B cell (primary cell): ENCODE measurements at regions not wholly inside any gene's neighbourhood (a gene's known extent, or its start where the extent isn't known, plus 50 kb on each side); places are given as distances from the start of the nearest gene placed in this dataset.

Experiments
- ATAC-seq: fragments of 200-7000 bp; cut with Tn5 transposase; one replicate; pipeline ENCODE4 v1.10.0; 2021; ENCODE audit warnings: low read depth, mild to moderate bottlenecking, moderate number of reproducible peaks, moderate library complexity
- CTCF ChIA-PET: fragments of 350-600 bp; sonication (Branson Sonifier 250); formaldehyde crosslinking; loops from one replicate; lab custom pipeline; 2021; ENCODE audit warnings: antibody characterized with exemption, inconsistent platforms; lab: Charles Lee
- POLR2A ChIA-PET: fragments of 350-600 bp; sonication (Branson Sonifier 250); formaldehyde crosslinking; loops from one replicate; lab custom pipeline; 2021; ENCODE audit warnings: antibody characterized with exemption; lab: Charles Lee
- DNase-seq: peaks from one replicate; pipeline ENCODE4 v3.0.0; 2013
- H2AFZ ChIP-seq: 2 replicates; pipeline ENCODE4 v1.6.1; 2012; ENCODE audit warnings: mild to moderate bottlenecking, low read depth, low read length; ENCODE audit not compliant: insufficient read depth, poor library complexity, severe bottlenecking
- H3K27ac ChIP-seq, 2 donors: 1 replicate in 1 of 2; 2 replicates in 1 of 2; pipeline ENCODE4 v1.5.1; 2012 to 2013; ENCODE audit warnings: low read length in 2 of 2, mild to moderate bottlenecking in 2 of 2, moderate library complexity in 1 of 2
- H3K27me3 ChIP-seq, 4 experiments: fragments of 200-600 bp in 1 of 4; sonication (generic) in 1 of 4; replicated peaks in 1 of 4; 1 replicate in 2 of 4; 2 replicates in 2 of 4; pipeline versions ENCODE4 v1.6.1 to v1.7.0; 2013 to 2016; ENCODE audit warnings: low read length in 3 of 4, mild to moderate bottlenecking in 2 of 4, mixed read lengths in 1 of 4, moderate library complexity in 1 of 4; ENCODE audit not compliant: insufficient read depth in 4 of 4, control insufficient read depth in 3 of 4; ENCODE audit errors: control extremely low read depth in 1 of 4
- H3K36me3 ChIP-seq, 2 experiments: replicated peaks in 1 of 2; 1 replicate in 1 of 2; 2 replicates in 1 of 2; pipeline versions ENCODE4 v1.6.1 to v1.7.1; 2013; ENCODE audit warnings: low read length in 1 of 2; ENCODE audit not compliant: insufficient read depth in 2 of 2, control insufficient read depth in 1 of 2; ENCODE audit errors: control extremely low read depth in 1 of 2, extremely low read depth in 1 of 2
- H3K4me1 ChIP-seq, 2 donors: fragments of 200-600 bp in 1 of 2; sonication (generic) in 1 of 2; 1 replicate in 1 of 2; 2 replicates in 1 of 2; pipeline versions ENCODE4 v1.5.1 to v1.6.1; 2013 to 2017; ENCODE audit warnings: low read length in 2 of 2; ENCODE audit not compliant: control insufficient read depth in 2 of 2, insufficient read depth in 2 of 2
- H3K4me2 ChIP-seq: replicated peaks from 2 replicates; pipeline ENCODE3; 2012; ENCODE audit warnings: mild to moderate bottlenecking, low read depth, low read length; ENCODE audit not compliant: poor library complexity, severe bottlenecking
- H3K4me3 ChIP-seq, 5 experiments: fragments of 200-600 bp in 1 of 5; sonication (generic) in 1 of 5; 1 replicate in 3 of 5; 2 replicates in 2 of 5; pipeline versions ENCODE4 v1.5.1 to v1.7.0; 2011 to 2016; ENCODE audit warnings: low read length in 4 of 5, mild to moderate bottlenecking in 4 of 5, low read depth in 2 of 5, control low read depth in 1 of 5, moderate library complexity in 1 of 5; ENCODE audit not compliant: insufficient read depth in 1 of 5; ENCODE audit errors: control extremely low read depth in 1 of 5, extremely low read depth in 1 of 5
- H3K79me2 ChIP-seq: fragments of 200-600 bp; sonication (generic); one replicate; pipeline ENCODE4 v1.6.0; 2016; ENCODE audit warnings: low read length; ENCODE audit not compliant: control insufficient read depth, insufficient read depth
- H3K9ac ChIP-seq: fragments of 200-600 bp; sonication (generic); 2 replicates; pipeline ENCODE4 v1.6.1; 2017; ENCODE audit warnings: mild to moderate bottlenecking, low read length, moderate library complexity
- H3K9me3 ChIP-seq, 3 donors: one replicate each; pipeline versions ENCODE4 v1.6.1 to v1.7.1; 2013; ENCODE audit warnings: low read length in 2 of 3; ENCODE audit not compliant: control insufficient read depth in 2 of 3, insufficient read depth in 1 of 3; ENCODE audit errors: control extremely low read depth in 1 of 3
- H4K20me1 ChIP-seq: 2 replicates; pipeline ENCODE4 v1.6.0; 2012; ENCODE audit warnings: mild to moderate bottlenecking, low read length; ENCODE audit not compliant: insufficient read depth, control insufficient read depth, poor library complexity, severe bottlenecking
- H3K27ac Mint-ChIP-seq: one replicate; pipeline ENCODE4 v1.8.0; 2021; ENCODE audit warnings: mixed read lengths
- H3K27me3 Mint-ChIP-seq: one replicate; pipeline ENCODE4 v1.8.0; 2021; ENCODE audit warnings: mixed read lengths
- H3K4me1 Mint-ChIP-seq: one replicate; pipeline ENCODE4 v1.8.0; 2021; ENCODE audit warnings: mixed read lengths
- H3K4me3 Mint-ChIP-seq: one replicate; pipeline ENCODE4 v1.8.0; 2021; ENCODE audit warnings: mixed read lengths
- H3K9me3 Mint-ChIP-seq: one replicate; pipeline ENCODE4 v1.8.0; 2022; ENCODE audit warnings: mixed read lengths; ENCODE audit not compliant: insufficient read depth
- EZH2 ChIP-seq: IDR thresholded peaks from 2 replicates; pipeline ENCODE4 v1.6.1; 2012; ENCODE audit warnings: borderline replicate concordance, low read depth, mild to moderate bottlenecking, moderate library complexity, low read length; ENCODE audit not compliant: insufficient read depth, poor library complexity, severe bottlenecking
- WGBS: methylation state at CpG from one replicate; pipeline ENCODE4 v1.1.5; 2013; ENCODE audit warnings: missing lambda C conversion rate; ENCODE audit not compliant: insufficient coverage; 5-methylcytosine and 5-hydroxymethylcytosine counted together
- intact Hi-C: fragments of 100-400 bp; cut with micrococcal nuclease; formaldehyde crosslinking; loops from one replicate; pipeline ENCODE4 v1.10.0; 2022
- TF ChIP-seq, protein P1 (sequence below): fragments of 200-600 bp; IDR thresholded peaks from one replicate; pipeline ENCODE4 v1.8.0; 2022; ENCODE audit warnings: antibody characterized with exemption, mild to moderate bottlenecking

DNA sequence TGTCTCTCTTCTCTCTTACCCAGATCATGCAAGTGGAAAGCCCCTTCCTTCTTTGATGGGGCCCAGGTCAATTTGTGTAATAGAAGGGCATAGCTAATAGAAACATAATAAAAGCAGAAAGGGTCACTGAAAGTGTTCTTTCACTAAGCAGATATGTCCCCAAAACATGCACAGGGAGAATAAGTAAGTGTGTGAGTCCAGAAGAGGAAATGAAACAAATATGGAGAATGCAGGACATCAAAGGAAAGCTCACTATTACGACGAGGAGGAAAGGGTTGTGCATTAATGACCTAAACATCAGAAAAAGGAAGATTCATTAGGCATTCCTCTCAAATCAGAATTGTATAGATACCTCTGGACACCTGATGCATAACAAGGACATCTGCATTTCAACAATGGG is 81.4 kb upstream of the SMYD2 start:
- Histone ChIP-seq H3K27me3 (no peaks in the 10 kb centered on the region), H3K4me1 (no peaks in the 10 kb centered on the region), H3K27ac (no peak overlapping the region), H3K4me3 (no peak overlapping the region), H3K9ac (no peak overlapping the region), H3K79me2 (no peaks in the 10 kb centered on the region), H3K9me3 (no peaks in the 10 kb centered on the region), H3K4me2 (no peak overlapping the region), H2AFZ (no peak overlapping the region), H4K20me1 (no peaks in the 10 kb centered on the region), H3K36me3 (no peaks in the 10 kb centered on the region)
- Mint-ChIP-seq H3K4me3 (no peak overlapping the region), H3K27ac (no peak overlapping the region), H3K4me1 (no peaks in the 10 kb centered on the region), H3K27me3 (peaks cover 44% of the 10 kb centered on the region), H3K9me3 (no peaks in the 10 kb centered on the region)
- TF ChIP-seq EZH2 = no peak
- TF ChIP-seq, protein P1, sequence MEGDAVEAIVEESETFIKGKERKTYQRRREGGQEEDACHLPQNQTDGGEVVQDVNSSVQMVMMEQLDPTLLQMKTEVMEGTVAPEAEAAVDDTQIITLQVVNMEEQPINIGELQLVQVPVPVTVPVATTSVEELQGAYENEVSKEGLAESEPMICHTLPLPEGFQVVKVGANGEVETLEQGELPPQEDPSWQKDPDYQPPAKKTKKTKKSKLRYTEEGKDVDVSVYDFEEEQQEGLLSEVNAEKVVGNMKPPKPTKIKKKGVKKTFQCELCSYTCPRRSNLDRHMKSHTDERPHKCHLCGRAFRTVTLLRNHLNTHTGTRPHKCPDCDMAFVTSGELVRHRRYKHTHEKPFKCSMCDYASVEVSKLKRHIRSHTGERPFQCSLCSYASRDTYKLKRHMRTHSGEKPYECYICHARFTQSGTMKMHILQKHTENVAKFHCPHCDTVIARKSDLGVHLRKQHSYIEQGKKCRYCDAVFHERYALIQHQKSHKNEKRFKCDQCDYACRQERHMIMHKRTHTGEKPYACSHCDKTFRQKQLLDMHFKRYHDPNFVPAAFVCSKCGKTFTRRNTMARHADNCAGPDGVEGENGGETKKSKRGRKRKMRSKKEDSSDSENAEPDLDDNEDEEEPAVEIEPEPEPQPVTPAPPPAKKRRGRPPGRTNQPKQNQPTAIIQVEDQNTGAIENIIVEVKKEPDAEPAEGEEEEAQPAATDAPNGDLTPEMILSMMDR = no peak
- WGBS = 40% methylated on average over 1 of the region's 2 CpGs
- ChIA-PET CTCF (interaction anchor here (2.0 kb wide), 1 partner anchor 14 kb away, joined by 6 read pairs; no protein-coding TSS in a partner anchor), POLR2A (no interaction called here)
- no peak for ATAC-seq
- intact Hi-C loops = no loop called here
- no peak for DNase-seq

DNA sequence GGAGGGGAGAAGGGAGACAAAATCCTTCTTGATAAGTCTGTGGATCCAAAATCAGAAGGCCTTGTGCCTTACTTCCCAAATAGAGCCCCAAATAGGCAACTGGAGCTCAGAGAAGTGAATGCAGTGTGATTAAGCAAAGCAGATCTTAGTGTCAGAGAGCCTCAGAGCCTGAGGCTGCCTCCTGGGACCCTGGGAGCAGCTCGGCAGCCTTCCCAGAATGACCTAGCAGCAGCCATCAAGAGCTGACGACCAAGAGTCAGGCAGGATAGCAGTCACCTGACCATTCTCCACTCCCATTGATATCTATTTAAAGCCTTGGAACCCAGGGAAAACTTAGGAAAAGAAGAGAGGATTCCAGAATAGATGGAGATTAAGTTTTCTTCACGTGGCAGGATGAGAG is 78.0 kb upstream of the SMYD2 start:
- H3K27me3 Mint-ChIP-seq = peaks cover 33% of the 10 kb centered on the region
- Histone ChIP-seq H3K9me3 (no peaks in the 10 kb centered on the region), H3K27ac (no peak overlapping the region), H3K4me2 (no peak overlapping the region), H3K79me2 (no peaks in the 10 kb centered on the region), H2AFZ (no peak overlapping the region), H3K36me3 (no peaks in the 10 kb centered on the region), H3K9ac (no peak overlapping the region), H3K4me1 (no peaks in the 10 kb centered on the region), H3K27me3 (no peaks in the 10 kb centered on the region), H3K4me3 (no peak overlapping the region), H4K20me1 (no peaks in the 10 kb centered on the region)
- no peaks in the 10 kb centered on the region for H3K4me1 Mint-ChIP-seq
- ChIA-PET POLR2A (no interaction called here), CTCF (no interaction called here)
- H3K4me3 Mint-ChIP-seq = no peak overlapping the region
- ATAC-seq = no peak
- no peak overlapping the region for H3K27ac Mint-ChIP-seq
- no peaks in the 10 kb centered on the region for H3K9me3 Mint-ChIP-seq
- WGBS = 100% methylated on average over 1 of the region's 3 CpGs
- TF ChIP-seq, protein P1 = no peak
- TF ChIP-seq EZH2 = no peak
- intact Hi-C loops = no loop called here
- DNase-seq = no peak
